IPS DF 19.7 (cell line): ENCODE measurements at regions not wholly inside any gene's neighbourhood (a gene's known extent, or its start where the extent isn't known, plus 50 kb on each side); places are given as distances from the start of the nearest gene placed in this dataset.

ENCODE experiments used
- DNase-seq: peaks from one replicate; pipeline ENCODE4 v3.0.0-alpha.2; 2013; ENCODE audit warnings: low read depth, low spot score

DNA sequence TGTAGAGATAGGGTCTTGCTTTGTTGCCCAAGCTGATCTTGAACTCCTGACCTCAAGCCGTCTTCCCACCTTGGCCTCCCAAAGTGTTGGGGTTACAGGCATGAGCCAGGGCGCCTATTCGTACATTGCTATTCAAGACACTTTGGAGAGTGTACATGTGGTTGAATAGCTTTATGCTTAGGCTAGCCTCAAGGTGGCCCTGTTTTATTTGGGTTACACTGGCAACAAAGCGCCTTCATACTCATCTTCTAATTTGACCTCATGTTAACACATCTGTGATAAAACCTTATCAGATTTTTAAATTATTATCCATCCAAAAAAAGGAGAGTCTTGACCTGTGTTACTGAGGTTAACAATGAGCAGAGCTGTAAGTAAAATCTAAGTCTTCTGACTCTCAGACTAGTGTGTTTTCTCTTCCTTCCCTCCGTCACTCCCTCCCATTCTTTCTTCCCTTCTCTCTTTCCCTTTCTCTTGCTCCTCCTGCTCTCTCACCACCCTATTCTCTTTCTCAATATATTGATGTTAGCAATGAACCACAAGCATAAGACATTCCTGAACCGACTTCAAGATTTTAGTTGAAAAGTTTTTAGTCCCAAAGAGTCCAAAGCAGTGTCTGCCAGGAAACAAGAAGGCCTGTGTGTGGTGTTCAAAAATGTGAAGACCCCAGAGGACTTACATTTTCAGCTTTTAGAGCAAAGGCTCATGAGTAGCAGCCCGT lies 603.7 kb upstream of the CFAP20DC start:
- DNase-seq, result no peak

DNA sequence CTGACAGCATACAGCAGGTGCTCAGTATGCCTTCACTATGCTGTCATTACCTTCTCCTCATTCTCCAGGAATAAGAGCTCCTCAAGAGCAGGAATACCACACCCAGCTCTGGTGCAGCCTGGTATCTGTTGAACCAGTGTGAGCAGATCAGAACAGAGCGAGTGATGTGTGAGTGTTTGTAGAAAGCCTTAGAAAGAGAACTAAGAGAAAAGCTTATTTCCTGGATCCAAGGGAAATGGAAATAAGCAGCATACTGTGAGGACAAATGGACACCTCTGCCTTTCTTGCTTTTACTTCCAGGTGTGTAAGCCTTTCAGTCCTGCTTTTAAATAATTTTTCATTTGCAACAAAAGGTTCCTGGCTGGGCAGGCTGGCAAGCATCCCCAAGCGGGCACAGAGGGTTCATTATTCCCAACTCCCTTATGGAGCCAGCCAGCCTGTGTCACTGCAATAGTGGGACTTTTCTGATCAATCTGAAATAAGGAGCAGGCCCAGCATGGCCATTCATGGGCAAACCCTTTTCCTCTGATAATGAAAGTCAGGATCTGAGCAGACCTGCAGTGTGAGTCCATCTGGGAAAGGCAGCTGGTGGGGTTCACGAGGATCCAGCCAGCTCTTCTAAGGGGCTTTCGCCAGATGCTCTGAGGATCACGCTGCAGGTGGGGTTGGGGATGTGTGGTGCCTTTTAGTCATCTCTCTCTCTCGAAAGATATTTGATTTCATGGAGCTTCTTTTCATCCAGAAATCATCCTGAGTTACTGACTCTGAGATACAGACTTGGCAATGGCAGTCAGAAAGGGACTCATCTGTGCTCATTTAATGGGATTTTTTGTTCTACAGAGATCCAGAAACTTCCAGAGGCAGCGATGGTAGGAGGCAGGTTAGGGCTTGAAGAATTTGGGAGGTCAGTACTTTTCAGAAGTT lies 594.9 kb upstream of the CFAP20DC start:
- no peak for DNase-seq

DNA sequence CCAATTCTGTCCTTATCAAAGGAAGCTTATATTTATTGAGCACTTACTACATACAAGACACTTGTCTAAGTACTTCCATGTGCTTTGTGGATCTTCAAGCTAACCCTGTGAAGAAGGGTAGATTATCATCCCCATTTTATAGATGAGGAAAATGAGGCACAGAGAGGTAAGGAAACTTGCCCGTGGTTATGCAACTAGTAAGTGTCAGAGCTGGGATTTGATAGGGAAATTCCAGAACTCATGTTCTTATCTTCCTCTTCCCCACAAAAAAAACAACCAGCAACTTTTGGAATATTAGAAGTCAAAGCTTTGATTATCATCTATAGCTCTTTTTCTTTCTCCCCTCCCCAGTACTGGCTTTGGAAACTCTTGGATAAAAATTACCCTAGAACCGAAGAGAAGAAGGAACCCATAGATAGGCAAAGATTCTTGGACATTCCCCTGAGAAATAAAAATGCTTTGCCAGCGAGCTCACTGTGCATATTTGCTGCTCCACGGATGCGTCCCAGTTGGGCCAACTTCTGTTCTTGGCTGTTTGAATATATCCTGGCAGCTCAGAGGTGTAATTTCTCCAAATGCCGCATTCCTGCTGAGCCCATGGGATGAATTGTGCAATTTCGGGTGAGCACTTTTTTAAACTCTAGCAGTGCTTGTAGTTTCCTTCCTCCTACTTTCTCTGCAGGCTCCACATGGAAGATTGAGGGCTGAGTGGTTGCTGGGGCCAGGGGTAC lies 591.5 kb upstream of the CFAP20DC start:
- DNase-seq, result no peak

DNA sequence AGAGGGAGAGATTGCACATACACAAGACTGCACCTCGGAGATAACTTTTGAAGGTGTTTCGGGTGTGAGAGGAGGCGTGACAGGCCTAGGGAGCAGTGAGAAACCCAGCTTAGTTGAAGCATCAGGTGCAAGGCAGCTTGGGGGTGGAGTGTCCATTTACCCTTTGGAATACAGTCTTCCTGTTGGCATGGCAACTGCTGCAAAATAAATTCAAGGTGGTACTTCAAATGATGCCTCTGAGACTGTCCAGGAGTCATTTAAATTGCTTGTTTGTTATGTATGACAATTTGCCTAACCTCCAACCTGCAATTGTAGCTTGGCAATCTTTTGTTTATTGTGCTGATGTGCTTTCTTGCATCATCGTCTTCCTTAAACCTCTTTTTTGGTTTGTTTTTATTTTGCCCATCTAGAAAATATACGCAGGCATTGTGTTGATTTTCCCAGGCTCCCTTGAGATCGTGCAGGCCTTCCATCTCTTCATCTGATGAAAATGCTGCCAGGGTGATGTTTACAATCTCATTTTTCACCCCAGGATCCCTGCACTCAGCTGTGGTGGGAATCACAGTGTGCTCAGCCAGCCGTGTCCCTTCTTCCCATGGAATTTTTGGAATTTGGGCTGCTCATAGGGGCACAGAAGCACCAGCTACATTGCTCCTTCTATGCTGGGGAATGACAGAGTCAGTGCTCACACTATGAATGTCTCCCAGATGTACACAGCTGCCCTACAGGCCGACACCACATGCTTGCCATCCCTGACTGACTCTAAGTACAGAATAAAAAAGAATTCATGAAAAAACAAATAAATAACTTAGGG lies 583.1 kb upstream of the CFAP20DC start:
- DNase-seq, result no peak

DNA sequence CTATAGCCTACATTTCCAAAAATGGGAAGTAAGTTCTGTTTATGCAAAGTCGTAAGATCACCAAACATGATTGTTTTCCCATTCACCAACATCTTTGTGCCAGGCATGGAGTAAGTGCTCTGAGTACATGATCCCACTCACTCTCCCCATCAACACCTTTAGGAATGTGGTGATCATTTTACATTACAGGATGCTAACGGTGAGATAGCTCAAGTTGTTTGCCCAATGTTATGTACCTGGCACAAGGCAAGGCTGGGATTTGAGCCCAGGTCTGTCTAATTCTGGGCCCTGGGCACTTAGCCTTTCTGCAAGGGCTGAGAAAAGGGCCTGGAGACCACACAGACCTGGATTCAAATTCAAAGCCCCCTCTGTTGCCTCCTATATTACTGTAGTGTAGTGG lies 581.7 kb upstream of the CFAP20DC start:
- DNase-seq, result no peak

DNA sequence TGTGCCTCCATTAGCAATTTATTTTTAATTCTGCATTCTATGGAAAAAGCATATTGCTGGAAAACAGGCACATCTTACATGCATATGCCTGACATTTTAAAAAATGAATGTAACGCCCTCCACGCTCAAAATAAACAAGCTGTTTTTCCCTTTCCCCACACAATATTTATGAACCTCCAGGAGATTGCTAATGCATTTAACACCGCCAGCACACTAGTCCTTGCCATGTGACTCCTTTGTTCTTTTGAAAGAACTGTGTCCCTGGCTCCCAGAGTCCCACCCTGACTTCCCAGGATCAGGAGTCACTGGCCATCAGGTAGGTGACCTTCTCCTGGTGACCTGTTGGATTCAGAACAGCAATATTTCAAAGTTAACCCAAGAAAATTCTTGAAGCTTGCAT lies 571.2 kb upstream of the CFAP20DC start:
- DNase-seq, result no peak

DNA sequence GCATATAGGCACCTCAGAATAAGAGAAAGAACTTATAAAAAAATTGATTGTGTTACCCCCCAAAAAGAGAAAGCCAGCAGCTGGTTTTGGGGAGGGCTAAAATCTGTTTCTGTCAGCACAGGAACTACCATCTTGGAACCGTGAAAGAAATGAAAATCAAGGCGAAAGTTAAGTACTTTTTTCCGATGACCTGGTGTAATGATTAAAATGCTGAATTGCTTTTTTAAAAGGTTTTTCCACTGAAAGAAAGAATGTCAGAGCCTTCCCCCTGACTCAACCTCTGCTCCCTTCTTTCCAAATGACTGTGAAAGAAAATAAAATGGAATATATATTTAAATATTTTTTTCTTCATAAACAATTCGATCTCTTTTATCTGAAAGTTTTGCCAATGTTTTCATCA lies 570.5 kb upstream of the CFAP20DC start:
- no peak for DNase-seq

DNA sequence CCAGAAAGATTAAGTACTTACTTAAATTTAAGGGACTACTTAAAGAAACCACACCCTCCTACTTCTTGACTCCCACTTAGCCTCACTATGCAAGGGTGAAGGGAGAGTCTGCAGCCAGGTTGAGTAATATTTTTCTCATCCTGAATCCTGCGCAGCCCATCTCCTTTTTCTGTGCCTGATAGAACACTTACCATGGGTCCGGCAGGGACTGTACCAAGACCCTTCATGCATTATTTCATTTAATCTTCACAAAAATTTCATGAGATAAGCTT lies 562.6 kb upstream of the CFAP20DC start:
- DNase-seq, result no peak

DNA sequence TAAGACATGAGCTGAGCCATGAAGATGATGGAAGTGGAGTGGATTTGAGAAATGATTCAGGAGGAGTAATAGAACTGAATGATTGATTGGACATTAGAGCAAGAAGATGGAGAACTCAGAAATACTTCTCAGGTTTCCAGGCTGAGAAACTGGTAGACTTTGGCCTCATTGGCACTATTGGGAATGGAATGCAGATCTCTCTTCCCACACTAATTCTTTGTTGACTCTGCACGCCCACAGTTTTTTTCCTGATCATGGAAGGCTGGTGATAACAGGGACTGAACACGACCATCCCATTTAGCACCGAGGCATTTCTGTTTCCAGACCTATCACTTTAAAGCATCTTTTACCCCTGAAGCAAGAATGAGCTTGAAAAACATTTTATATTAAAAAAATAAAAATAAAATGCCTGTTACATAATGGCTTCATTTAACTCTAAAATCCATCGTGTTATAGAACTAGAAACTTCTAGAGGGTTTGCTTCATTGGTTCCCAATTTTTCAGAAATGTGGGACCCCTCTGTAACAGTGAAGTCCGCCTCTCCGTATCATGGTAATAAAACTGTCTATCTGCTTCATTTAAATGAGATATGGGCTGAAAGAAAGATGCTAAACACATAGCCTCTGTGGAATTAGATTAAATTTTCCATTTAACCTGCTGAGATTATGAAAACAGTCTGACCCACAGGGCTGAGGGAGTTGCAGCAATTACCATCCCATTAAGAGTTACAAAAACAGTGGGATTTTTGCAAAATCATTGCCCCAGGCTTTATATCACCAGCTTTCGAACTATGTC lies 562.0 kb upstream of the CFAP20DC start:
- DNase-seq, result no peak

DNA sequence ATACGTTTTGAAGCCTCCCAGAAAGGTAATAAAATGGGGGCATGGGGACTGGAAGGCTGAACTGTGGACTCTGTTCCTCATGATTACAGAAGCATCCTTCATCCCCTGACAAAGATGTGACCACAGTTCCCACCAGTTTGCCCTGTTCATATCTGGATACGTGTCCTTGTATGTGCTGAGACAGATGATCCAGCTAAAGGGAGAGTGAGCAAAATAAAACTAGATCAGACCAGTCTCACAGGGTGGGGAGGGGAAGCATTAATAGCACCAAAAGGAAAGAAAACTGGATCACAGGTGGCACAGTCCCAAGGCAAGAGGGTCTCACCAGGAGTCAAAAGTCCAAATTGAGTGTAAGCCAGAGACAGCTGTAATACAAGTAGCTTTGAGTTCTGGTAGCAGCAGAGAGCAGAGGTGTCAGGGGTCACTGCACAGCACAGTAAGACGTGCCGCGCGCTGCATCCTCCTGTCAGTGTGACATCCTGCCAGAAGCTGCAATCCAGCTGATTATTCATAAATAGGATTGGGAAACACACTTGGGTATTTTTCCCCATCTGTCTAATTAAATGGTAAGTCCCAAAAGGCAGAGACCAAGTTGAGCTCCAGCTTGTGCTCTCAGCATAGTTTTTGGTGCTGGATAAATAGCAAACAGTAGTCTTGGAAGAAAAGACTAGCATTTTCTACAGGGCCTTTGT lies 560.0 kb upstream of the CFAP20DC start:
- DNase-seq, result no peak

DNA sequence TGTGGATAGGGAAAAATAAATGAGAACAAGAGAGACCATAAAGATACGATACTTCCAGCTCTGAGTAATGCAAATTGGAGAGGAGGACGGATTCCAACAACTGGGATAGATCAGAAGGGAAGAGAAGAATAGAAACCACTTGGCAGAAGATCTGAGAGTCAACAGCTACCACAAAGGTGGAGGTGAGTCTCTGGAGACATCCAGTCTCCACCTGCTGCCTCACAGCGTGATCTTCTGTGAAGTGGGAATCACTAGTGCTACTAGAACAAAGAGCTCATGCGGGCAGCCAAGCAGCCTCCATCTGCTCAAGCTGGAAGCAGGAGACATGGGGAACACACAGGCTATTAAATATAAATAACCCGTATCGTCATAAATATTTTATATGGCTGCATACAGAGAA lies 558.5 kb upstream of the CFAP20DC start:
- DNase-seq, result no peak

DNA sequence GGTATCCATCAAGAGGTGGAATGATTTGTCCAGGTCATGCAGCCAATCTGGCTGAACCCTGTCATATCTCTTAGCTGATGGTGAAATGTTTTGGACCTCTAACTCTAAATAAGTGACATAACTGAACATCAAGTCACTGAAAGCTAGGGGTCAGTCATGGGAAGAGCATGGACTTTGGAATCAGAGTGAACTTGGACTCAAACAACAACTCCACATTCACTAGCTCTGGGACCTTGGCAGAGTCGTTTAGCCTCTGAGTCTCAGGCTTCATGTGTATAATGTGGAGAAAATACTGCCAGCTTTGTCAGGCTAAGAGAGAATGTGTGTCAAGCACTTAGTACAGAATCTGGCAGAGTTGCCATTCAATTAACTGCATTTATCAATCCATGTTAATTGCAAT lies 557.8 kb upstream of the CFAP20DC start:
- no peak for DNase-seq

DNA sequence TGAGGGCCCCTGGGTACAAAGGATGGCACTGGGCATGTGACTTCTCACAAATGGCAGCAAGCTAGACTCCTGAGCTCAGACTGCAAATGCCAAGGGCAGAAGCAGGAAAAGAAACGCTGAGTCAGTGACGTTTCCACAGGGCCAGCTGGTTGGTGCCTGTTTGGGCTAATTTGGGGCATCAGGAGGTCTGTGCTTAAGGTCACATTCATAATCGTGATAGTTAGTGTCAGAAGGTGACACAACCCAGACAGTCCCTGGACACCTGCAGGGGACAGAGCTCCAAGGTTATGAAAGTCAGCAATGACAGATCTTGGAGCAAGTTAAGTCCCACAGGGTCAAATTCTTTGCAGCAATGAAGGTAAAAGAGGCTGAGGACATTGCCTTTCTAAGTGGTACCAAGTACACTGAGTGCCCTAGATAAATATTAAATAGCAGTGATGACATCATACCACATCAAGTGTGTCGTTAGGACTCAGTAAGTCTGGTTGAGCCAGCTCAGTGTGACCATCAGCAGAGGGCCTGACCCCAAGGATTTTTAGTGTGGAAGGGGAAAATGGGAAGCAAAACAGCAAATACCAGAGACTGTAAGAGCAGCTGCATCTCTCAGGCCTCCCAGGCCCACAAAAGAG lies 556.9 kb upstream of the CFAP20DC start:
- DNase-seq, result no peak

DNA sequence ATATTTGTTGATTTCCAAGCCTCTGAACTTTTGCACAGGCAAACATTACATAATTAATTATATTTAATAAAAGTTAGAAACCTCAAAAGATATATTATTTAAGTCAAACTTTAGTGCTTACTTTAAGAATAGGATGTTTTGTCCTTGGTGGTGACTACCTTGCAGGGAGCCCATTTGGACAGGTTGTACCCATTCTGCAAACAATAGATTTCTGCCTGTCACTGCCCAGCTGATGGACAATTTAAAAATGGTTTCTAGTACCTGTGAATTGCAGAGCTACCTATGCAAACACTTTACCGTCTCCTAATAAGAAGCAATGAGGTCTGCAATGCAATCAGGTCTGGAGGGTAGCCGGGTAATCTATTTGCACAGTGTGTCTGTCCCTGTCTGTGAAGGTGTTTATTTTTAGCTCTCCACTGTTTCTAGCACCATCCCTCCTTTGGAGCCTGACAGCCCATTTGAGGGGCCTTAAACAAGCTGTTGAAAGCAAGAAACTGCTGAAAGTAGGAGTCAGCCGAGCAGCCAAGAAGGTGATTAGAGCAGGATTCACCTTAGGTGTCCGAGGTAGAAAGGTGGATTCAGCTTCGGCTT lies 556.2 kb upstream of the CFAP20DC start:
- DNase-seq, result no peak

DNA sequence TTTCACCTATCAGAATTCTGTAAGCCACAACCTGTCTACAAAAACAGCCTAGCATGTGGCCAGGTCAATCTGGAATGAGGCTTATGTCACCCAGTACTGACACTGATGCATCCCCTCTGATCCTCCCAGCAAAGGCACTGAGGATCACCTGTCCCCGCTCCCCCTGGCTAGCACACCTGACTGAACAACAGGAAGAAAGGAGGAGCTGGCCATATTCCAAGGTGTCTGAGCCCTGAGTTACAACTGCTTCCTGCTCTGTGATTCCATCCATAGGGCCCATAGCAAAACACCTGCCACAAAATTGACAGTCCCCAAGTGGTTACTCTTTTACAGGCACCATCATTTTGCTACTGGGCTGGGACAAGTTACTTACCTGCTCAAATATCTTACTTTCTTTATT lies 555.5 kb upstream of the CFAP20DC start:
- DNase-seq, result no peak

DNA sequence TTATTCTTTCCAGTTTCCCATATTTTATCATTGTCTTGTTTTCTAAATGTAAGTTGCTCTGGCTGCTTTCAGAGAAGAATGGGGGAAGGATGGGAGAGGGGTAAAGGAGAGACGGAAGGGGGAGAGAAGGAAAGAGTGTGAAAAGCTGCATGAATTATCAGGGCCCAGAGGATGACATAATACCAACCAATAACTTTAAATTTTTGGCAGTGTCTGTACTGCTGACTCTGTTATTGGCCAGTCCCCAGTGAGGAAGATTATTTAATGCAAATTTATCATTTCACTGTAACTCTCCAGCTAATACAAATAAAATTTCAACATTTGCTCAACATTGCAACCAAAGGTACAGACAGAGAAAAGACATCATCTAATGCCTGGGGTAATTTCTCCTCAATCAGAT lies 551.7 kb upstream of the CFAP20DC start:
- no peak for DNase-seq

DNA sequence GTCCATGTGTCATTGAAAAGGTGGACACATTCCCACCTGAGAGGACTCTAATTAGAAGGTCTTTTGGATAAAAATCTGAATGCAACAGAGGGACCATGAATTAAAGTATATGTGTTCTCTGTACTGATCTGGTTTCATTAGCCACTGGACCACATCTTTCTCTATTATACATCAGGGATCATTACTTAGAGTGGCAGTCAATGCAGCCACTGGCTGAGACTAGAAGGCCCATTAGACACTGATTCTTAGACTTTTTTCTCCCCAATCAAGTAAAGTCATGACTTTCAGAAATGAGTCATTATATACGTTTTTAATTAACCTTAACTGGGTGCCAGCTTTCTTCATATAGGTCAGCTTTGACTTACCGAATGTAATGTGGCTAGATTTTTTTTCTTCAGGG lies 550.8 kb upstream of the CFAP20DC start:
- no peak for DNase-seq

DNA sequence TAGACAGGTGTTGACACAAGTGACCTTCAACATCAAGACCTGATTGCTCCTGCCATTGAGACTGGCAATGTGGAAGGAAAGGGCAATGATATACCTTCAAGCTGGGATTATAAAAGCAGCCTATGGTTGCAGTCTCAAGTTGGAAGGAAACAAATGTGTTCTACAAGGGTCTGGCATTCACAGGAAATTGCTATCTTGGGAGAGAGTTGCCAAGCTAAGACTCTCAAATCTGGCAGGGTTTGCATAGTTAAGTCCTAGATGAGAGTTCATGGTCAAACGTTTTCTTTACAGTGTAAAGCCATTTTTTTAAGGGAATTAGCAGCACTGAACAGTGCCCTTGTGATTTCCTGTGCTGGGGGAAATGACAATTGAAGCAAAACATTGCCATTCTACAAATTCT lies 546.9 kb upstream of the CFAP20DC start:
- DNase-seq, result no peak

DNA sequence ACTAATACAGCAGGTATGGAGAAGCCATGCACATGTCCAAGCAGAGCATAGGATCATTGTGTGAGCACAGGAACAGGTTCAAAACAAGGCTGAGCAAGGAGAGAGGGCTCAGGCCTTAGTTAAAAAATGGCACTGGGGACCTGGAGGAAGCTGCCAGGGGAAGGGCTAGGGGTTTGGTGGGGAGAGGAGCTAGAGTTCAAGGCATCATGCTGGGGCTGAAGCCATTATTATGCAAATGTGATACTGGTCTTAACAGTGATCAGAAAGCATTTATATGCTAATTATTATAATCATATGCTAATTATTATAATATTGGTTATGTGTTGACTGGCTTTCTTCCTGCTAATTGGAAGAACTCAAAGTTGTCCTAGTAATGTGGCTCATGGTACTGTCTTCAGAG lies 546.0 kb upstream of the CFAP20DC start:
- DNase-seq, result peak; percentile 30

DNA sequence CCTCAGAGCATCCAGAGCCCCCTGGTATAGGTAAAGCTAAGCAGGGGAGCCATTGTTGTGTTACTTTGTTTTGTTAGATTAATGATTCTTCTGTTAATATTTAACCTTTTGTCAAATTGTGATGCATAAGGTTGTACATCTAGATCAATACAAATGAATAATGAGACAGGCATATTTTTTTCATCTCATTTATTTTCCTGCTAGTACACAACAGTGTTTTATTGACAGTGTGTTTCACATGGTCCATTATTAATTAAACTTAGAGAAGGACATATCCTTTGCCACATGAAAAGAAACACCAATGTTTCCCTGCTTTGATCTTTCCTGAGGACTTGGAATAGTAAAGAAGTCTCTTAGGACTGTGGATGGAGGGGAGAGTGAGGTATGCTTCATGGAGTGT lies 543.6 kb upstream of the CFAP20DC start:
- no peak for DNase-seq
